ENCODE measurements at regions not wholly inside any gene's neighbourhood (a gene's known extent, or its start where the extent isn't known, plus 50 kb on each side); places are given as distances from the start of the nearest gene placed in this dataset.

GRCh38 chr20:24362080-24362479, 107.3 kb upstream of the SYNDIG1 start:
- H3K27me3 ChIP-seq (ENCODE audit: low read length): peaks cover 76% of the 10 kb centered on the region
- ATAC-seq (no peak), DNase-seq (no peak)
- no peak for TF ChIP-seq EZH2phosphoT487 (IDR thresholded peaks at IDR 0.05; ENCODE audit: borderline replicate concordance, low read length)
- TF ChIP-seq, protein P1, sequence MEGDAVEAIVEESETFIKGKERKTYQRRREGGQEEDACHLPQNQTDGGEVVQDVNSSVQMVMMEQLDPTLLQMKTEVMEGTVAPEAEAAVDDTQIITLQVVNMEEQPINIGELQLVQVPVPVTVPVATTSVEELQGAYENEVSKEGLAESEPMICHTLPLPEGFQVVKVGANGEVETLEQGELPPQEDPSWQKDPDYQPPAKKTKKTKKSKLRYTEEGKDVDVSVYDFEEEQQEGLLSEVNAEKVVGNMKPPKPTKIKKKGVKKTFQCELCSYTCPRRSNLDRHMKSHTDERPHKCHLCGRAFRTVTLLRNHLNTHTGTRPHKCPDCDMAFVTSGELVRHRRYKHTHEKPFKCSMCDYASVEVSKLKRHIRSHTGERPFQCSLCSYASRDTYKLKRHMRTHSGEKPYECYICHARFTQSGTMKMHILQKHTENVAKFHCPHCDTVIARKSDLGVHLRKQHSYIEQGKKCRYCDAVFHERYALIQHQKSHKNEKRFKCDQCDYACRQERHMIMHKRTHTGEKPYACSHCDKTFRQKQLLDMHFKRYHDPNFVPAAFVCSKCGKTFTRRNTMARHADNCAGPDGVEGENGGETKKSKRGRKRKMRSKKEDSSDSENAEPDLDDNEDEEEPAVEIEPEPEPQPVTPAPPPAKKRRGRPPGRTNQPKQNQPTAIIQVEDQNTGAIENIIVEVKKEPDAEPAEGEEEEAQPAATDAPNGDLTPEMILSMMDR (conservative IDR thresholded peaks at IDR 0.05; ENCODE audit: low read depth, low read length): no peak
- TF ChIP-seq EZH2 (IDR thresholded peaks at IDR 0.05; ENCODE audit: low read length, unreplicated experiment): no peak
- ChIA-PET CTCF (no interaction called here), POLR2A (ENCODE audit: unreplicated experiment) (no interaction called here)
- H3F3A ChIP-seq (ENCODE audit: low read length, unreplicated experiment): no peaks in the 10 kb centered on the region
- no TSS peak for BruUV-seq (replicated peaks)
- H3K9me3 ChIP-seq (ENCODE audit: low read length): 0 out of 2 replicates have a peak, but pooled peaks cover 6% of the 10 kb centered on the region
- H3K4me3 ChIP-seq (ENCODE audit: low read length): no peak overlapping the region
- H2AFZ ChIP-seq (ENCODE audit: low read length): no peak overlapping the region
- H3K27ac ChIP-seq (ENCODE audit: low read length): no peak overlapping the region
- no peak overlapping the region for H3K9ac ChIP-seq (ENCODE audit: low read length)
- intact Hi-C loops (cut with micrococcal nuclease): no loop called here
- no peaks in the 10 kb centered on the region for H3K4me1 ChIP-seq (ENCODE audit: insufficient read depth, low read length)
- no peak overlapping the region for H3K4me2 ChIP-seq (ENCODE audit: low read length)
- H3K79me2 ChIP-seq (ENCODE audit: low read length): no peaks in the 10 kb centered on the region
- H3K9me2 ChIP-seq (replicated peaks; ENCODE audit: low read length): no peaks in the 10 kb centered on the region
- no peaks in the 10 kb centered on the region for H4K20me1 ChIP-seq (ENCODE audit: low read length)
- H3K36me3 ChIP-seq (ENCODE audit: low read depth, low read length): no peaks in the 10 kb centered on the region

DNA sequence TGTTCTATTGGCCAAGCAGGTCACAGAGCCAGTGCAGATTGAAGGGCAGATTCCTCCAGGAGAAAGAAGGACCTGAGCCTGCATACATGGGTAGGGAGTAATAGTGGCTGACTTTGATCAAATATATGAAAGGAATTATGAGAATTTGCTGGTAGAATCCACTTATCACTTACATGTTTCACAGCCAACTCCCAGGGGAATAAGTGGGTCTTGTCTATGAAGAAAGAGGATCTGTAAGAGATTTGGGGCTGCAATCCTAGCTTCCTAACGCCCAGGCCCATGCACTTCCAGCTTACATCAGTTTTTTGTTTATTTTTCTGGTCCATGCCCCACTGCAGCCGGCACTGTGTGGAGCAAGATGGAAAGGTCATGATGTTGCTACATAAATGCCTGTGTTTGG, 107.9 kb upstream of the SYNDIG1 start:
- POLR2A ChIA-PET (ENCODE audit: unreplicated experiment): no interaction called here
- CTCF ChIA-PET: no interaction called here
- H2AFZ ChIP-seq (ENCODE audit: low read length): no peak overlapping the region
- BruUV-seq (replicated peaks): no TSS peak
- H3K79me2 ChIP-seq (ENCODE audit: low read length): no peaks in the 10 kb centered on the region
- no peak overlapping the region for H3K4me2 ChIP-seq (ENCODE audit: low read length)
- H3F3A ChIP-seq (ENCODE audit: low read length, unreplicated experiment): no peaks in the 10 kb centered on the region
- intact Hi-C loops (cut with micrococcal nuclease): no loop called here
- no peak for ATAC-seq
- no peak overlapping the region for H3K27ac ChIP-seq (ENCODE audit: low read length)
- no peaks in the 10 kb centered on the region for H4K20me1 ChIP-seq (ENCODE audit: low read length)
- no peaks in the 10 kb centered on the region for H3K9me2 ChIP-seq (replicated peaks; ENCODE audit: low read length)
- TF ChIP-seq EZH2 (IDR thresholded peaks at IDR 0.05; ENCODE audit: low read length, unreplicated experiment) (no peak), EZH2phosphoT487 (IDR thresholded peaks at IDR 0.05; ENCODE audit: borderline replicate concordance, low read length) (no peak)
- TF ChIP-seq, protein P1 (conservative IDR thresholded peaks at IDR 0.05; ENCODE audit: low read depth, low read length): no peak
- peaks cover 76% of the 10 kb centered on the region for H3K27me3 ChIP-seq (ENCODE audit: low read length)
- no peaks in the 10 kb centered on the region for H3K36me3 ChIP-seq (ENCODE audit: low read depth, low read length)
- no peak overlapping the region for H3K4me3 ChIP-seq (ENCODE audit: low read length)
- H3K4me1 ChIP-seq (ENCODE audit: insufficient read depth, low read length): no peaks in the 10 kb centered on the region
- H3K9ac ChIP-seq (ENCODE audit: low read length): no peak overlapping the region
- 0 out of 2 replicates have a peak, but pooled peaks cover 6% of the 10 kb centered on the region for H3K9me3 ChIP-seq (ENCODE audit: low read length)
- DNase-seq: no peak

DNA sequence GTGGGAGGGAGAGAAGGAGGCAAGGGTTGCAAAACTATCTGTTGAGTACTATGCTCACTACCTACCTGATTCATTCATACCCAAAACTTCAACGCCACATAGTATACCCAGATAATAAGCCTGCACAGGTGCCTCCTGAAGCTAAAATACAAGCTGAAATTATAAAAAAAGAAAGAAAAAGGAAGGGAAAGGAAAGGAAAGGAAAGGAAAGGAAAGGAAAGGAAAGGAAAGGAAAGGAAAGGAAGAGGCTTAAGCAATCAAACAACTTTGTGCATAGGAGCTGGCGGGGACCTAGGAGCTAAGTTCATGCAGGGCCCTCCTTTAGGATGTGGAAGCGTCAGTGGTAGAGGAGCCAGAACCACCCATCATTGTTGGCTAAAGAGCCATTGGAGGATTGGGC, 108.9 kb upstream of the SYNDIG1 start:
- ATAC-seq: no peak
- intact Hi-C loops (cut with micrococcal nuclease): no loop called here

More for the DNA sequence above, 108.9 kb upstream of the SYNDIG1 start:
- Histone ChIP-seq H4K20me1 (ENCODE audit: low read length) (no peaks in the 10 kb centered on the region), H3K4me1 (ENCODE audit: insufficient read depth, low read length) (no peaks in the 10 kb centered on the region), H3K36me3 (ENCODE audit: low read depth, low read length) (no peaks in the 10 kb centered on the region), H3F3A (ENCODE audit: low read length, unreplicated experiment) (no peaks in the 10 kb centered on the region), H3K9ac (ENCODE audit: low read length) (no peak overlapping the region), H3K27me3 (ENCODE audit: low read length) (peaks cover 76% of the 10 kb centered on the region), H3K9me3 (ENCODE audit: low read length) (0 out of 2 replicates have a peak, but pooled peaks cover 6% of the 10 kb centered on the region), H3K9me2 (replicated peaks; ENCODE audit: low read length) (no peaks in the 10 kb centered on the region), H3K4me2 (ENCODE audit: low read length) (no peak overlapping the region), H3K4me3 (ENCODE audit: low read length) (no peak overlapping the region), H3K79me2 (ENCODE audit: low read length) (no peaks in the 10 kb centered on the region), H2AFZ (ENCODE audit: low read length) (no peak overlapping the region), H3K27ac (ENCODE audit: low read length) (no peak overlapping the region)
- ChIA-PET CTCF (no interaction called here), POLR2A (ENCODE audit: unreplicated experiment) (no interaction called here)
- TF ChIP-seq, protein P1 (conservative IDR thresholded peaks at IDR 0.05; ENCODE audit: low read depth, low read length): no peak
- no peak for TF ChIP-seq EZH2 (IDR thresholded peaks at IDR 0.05; ENCODE audit: low read length, unreplicated experiment)
- TF ChIP-seq EZH2phosphoT487 (IDR thresholded peaks at IDR 0.05; ENCODE audit: borderline replicate concordance, low read length): no peak
- no peak for DNase-seq
- BruUV-seq (replicated peaks): no TSS peak
